GM10248 (cell line): ENCODE measurements at regions not wholly inside any gene's neighbourhood (a gene's known extent, or its start where the extent isn't known, plus 50 kb on each side); places are given as distances from the start of the nearest gene placed in this dataset.

ENCODE experiments used
- CTCF ChIA-PET: fragments of 300-600 bp; sonication (Branson Sonifier 250); formaldehyde crosslinking; extraction: SDS; loops from one replicate; lab custom pipeline; 2021; ENCODE audit warnings: antibody characterized with exemption; lab: Yijun Ruan, JAX
- POLR2A ChIA-PET: fragments of 350-650 bp; sonication (Branson Sonifier 250); formaldehyde crosslinking; extraction: SDS; loops from one replicate; lab custom pipeline; 2020; ENCODE audit warnings: antibody characterized with exemption; lab: Yijun Ruan, JAX
- DNase-seq: peaks from one replicate; pipeline ENCODE4 v3.0.0; 2012; ENCODE audit errors: extremely low spot score
- TF ChIP-seq, protein P1 (sequence below): IDR thresholded peaks from 2 replicates; pipeline ENCODE4 v1.5.1; 2012; ENCODE audit warnings: mild to moderate bottlenecking, low read depth; ENCODE audit errors: extremely low read depth, missing control alignments, control extremely low read depth

DNA sequence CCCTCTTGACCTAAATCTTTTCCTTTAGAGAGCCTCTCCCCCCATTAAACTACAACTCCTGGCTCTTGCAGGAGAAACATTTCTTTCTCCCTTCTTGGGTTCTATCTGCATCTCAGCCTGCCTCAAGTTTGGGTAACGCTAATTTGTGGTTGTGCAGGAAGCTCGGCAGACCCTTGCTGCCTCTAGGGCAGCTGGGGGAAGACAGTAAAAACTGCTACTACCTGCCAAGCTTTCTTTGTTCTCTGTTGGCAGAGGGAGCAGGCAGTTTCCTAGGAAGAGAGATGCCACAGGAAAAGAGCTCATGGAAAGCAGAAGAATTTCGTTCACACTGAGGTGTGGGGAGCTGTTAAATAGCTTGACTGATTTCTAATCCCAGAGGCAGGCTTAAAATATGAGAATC, 555.6 kb upstream of the IGFBP7 start:
- no peak for DNase-seq
- TF ChIP-seq, protein P1, sequence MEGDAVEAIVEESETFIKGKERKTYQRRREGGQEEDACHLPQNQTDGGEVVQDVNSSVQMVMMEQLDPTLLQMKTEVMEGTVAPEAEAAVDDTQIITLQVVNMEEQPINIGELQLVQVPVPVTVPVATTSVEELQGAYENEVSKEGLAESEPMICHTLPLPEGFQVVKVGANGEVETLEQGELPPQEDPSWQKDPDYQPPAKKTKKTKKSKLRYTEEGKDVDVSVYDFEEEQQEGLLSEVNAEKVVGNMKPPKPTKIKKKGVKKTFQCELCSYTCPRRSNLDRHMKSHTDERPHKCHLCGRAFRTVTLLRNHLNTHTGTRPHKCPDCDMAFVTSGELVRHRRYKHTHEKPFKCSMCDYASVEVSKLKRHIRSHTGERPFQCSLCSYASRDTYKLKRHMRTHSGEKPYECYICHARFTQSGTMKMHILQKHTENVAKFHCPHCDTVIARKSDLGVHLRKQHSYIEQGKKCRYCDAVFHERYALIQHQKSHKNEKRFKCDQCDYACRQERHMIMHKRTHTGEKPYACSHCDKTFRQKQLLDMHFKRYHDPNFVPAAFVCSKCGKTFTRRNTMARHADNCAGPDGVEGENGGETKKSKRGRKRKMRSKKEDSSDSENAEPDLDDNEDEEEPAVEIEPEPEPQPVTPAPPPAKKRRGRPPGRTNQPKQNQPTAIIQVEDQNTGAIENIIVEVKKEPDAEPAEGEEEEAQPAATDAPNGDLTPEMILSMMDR: no peak
- POLR2A ChIA-PET: no interaction called here
- CTCF ChIA-PET: interaction anchor here (1.1 kb wide), 1 partner anchor 11 kb away, joined by 4 read pairs; no protein-coding TSS in a partner anchor

DNA sequence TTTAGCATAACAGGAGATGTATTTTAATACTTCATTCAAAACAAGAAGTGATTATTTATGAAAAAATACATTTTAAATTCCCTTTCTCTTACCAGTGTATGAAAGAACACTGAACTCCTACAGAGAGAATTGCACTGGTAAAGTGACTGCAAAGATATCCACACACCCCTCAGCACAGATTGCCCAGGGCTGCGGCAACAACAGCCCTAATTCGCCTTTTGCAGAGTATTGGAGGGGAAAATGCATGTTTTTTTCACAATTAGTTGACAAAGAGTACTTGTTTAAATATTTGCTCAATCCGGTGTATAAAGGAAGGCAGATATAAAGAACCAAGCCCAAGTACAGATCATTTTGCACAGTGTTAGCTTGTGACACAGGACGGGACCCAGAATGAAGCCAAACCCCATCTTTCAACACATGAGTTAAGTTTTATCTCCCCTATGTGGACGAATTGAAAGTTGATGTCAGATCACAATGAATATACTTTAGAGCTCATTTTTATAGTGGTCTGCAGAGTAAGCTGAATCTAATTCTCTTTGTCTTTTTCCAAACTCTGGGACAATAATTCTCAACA, 551.4 kb upstream of the IGFBP7 start:
- CTCF ChIA-PET: interaction anchor here (1.0 kb wide), 1 partner anchor 12 kb away, joined by 3 read pairs; no protein-coding TSS in a partner anchor
- POLR2A ChIA-PET: no interaction called here
- TF ChIP-seq, protein P1: no peak
- no peak for DNase-seq

DNA sequence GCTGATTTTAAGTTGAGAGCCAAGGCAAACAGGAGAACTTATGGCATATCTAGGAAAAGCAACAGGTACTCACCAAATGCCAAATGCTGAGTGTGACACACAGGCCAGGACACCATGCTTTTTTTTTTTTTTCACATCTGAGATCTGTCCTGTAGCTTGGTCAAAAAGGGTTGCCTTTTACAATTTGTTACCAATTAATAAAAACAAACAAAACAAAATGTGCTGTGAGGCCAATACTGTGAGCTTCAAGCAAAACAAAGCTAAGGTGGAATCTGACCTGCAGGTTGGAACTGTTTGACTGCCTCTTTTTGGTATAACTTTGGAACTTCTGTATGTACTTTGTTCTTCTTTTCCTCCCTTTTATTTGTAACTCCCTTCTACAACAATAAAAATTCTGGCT, 548.5 kb upstream of the IGFBP7 start:
- CTCF ChIA-PET: no interaction called here
- no peak for DNase-seq
- POLR2A ChIA-PET: no interaction called here
- TF ChIP-seq, protein P1: no peak

DNA sequence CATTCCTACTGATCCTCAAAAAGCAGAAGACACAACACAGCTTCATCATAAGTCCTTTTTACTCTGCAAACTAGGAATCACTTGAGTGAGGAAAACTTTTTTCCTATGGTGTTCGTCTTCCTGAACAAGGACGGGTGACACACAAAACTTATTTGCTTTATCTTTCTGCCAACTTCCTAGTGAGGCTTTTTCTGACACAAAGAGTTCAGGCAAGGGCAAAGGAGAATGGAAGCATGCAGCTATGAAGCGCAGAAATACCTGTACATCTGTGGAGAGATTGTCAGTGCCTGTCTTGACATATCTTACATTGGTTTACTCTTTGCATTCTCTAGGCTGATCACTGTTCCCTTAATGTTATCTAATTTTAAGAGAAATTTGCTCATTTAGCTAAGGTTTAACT, 548.0 kb upstream of the IGFBP7 start:
- POLR2A ChIA-PET: no interaction called here
- DNase-seq: no peak
- CTCF ChIA-PET: no interaction called here
- TF ChIP-seq, protein P1: no peak

DNA sequence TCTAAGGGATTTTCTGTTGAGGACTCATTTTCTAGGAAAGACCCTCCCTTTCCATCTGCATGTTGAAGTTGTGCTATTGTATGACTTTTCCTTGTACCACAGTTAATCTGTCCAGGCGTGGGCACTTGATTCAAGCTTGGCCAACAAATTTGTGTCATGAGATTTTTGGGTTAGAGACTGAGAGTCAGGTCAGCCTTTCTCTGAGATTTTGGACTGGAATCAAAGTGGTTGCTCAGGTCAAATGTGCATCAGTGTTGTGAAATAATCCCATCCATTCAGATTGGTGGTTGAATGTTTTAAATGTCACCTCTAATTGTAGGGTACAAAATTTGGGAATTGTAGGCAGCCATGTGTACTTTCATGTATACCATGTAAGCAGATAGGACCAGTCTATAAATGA, 545.2 kb upstream of the IGFBP7 start:
- TF ChIP-seq, protein P1: no peak
- ChIA-PET CTCF (interaction anchor here (1.2 to 2.5 kb wide), 4 partner anchors 11 to 23 kb away, joined by 4 to 6 read pairs (median 6); no protein-coding TSS in a partner anchor), POLR2A (no interaction called here)
- no peak for DNase-seq

DNA sequence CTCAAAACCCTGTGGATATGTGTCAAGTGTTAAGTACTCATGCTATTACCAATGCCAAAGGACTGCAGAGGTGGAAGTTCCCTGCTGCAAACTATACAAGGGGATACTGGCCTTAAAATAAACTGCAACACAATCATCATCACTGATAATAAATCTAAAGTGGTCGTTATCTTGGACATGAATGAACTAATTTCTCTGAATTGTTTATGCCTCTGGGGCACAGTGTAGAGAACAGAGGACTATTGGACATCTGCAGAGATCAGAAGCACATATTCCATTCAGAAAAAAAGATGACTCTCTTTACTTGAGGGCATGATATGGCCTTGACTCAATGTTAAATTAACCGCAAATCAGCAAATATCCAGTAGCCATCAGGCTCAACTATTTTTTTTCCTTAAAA, 542.6 kb upstream of the IGFBP7 start:
- ChIA-PET POLR2A (no interaction called here), CTCF (no interaction called here)
- TF ChIP-seq, protein P1: no peak
- no peak for DNase-seq
